IPS-15b (cell line): ENCODE measurements at regions not wholly inside any gene's neighbourhood (a gene's known extent, or its start where the extent isn't known, plus 50 kb on each side); places are given as distances from the start of the nearest gene placed in this dataset.

Experiments
- H3K27me3 ChIP-seq: one replicate; pipeline ENCODE4 v1.6.1; 2013; ENCODE audit warnings: low read length; ENCODE audit not compliant: control insufficient read depth, insufficient read depth
- H3K36me3 ChIP-seq: one replicate; pipeline ENCODE4 v1.6.1; 2013; ENCODE audit warnings: low read length; ENCODE audit not compliant: control insufficient read depth, insufficient read depth
- H3K4me1 ChIP-seq: one replicate; pipeline ENCODE4 v1.6.1; 2013; ENCODE audit warnings: mild to moderate bottlenecking, low read length; ENCODE audit not compliant: control insufficient read depth, insufficient read depth
- H3K4me3 ChIP-seq: one replicate; pipeline ENCODE4 v1.5.1; 2013; ENCODE audit warnings: low read depth, low read length
- H3K9ac ChIP-seq: one replicate; pipeline ENCODE4 v1.6.1; 2013; ENCODE audit warnings: low read depth, mild to moderate bottlenecking, low read length
- H3K9me3 ChIP-seq: one replicate; pipeline ENCODE4 v1.6.1; 2013; ENCODE audit warnings: mild to moderate bottlenecking, low read length; ENCODE audit not compliant: control insufficient read depth, insufficient read depth

DNA sequence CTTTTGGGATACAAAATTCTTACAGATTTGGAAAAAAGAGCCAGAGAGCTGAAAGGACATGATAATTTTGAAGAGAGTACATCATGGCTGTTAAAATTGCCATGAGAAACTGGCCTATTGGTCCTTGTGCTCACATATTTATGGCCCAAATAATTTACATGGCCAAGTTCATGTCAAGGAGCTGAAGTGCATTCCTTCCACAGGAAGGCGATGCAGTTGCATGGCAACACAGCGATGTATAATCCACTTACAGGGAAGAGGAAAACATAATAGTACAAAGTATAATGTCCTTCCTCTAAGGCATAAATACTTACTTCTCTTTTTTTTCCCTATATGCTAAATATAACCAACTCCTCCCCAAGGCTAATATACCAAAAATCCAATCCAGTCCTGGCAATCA, 914.5 kb upstream of the AGA start:
- Histone ChIP-seq H3K4me3 (no peak overlapping the region), H3K27me3 (no peaks in the 10 kb centered on the region), H3K9me3 (no peaks in the 10 kb centered on the region), H3K4me1 (no peaks in the 10 kb centered on the region), H3K9ac (no peak overlapping the region), H3K36me3 (no peaks in the 10 kb centered on the region)

DNA sequence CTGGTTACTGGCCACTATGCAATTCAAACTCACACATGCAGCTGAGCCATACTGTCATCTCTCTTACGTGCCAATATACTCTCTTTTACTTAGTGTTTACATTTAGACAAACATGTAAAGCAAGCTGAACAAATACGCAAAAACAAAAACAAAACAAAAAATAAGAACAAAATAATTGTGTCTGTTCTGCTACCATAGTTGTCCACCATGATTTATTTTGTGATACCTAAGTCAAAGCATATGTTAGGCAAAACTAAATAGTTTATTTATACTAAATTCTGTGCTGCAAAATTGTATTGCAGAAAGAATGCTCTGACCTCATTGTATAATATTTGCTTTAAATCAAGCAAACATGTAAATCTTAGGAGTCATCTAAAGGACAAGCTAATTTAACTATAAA, 943.2 kb upstream of the AGA start:
- Histone ChIP-seq H3K4me3 (no peak overlapping the region), H3K27me3 (no peaks in the 10 kb centered on the region), H3K36me3 (no peaks in the 10 kb centered on the region), H3K4me1 (no peaks in the 10 kb centered on the region), H3K9me3 (no peaks in the 10 kb centered on the region), H3K9ac (no peak overlapping the region)

DNA sequence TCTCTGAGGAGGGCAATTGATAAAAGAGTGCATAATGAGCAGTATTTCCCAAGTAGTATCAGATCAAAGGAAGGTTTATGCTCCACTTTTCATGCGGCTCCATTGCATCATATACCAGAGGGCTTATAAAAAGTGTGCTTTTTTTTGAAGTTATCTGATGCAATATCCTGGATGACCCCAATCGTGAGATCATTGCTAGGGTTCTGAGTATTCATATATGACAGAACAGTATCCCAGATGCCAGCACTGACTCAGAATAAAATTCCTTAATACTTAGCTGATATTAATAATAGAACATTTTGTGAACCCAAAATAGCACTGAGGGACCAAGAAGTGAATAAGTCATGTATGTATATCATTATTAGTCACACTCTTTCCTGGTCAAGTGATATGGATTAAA, 945.5 kb upstream of the AGA start:
- H3K4me1 ChIP-seq = no peaks in the 10 kb centered on the region
- H3K27me3 ChIP-seq = no peaks in the 10 kb centered on the region
- no peak overlapping the region for H3K9ac ChIP-seq
- no peaks in the 10 kb centered on the region for H3K9me3 ChIP-seq
- H3K36me3 ChIP-seq = no peaks in the 10 kb centered on the region
- H3K4me3 ChIP-seq = no peak overlapping the region

DNA sequence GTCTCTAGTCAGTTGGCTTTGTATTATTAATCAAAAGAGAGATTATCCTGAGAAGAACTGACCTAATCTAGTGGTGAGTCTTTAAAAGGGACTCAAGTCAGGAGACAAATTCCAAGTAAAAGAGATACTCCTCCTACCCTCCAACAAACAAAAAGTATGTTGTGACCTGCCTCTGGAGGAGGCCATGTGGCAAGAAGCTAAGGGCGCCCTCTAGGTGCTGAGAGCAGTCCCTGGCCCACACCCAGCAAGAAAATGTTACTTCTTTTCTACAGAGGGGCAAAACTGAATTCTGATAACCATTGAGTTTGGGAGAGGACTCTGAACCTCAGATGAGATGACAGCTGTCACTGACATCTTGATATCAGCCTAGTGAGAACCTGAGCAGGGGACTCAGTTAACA, 953.6 kb upstream of the AGA start:
- Histone ChIP-seq H3K27me3 (no peaks in the 10 kb centered on the region), H3K4me3 (no peak overlapping the region), H3K9me3 (no peaks in the 10 kb centered on the region), H3K9ac (no peak overlapping the region), H3K36me3 (no peaks in the 10 kb centered on the region), H3K4me1 (no peaks in the 10 kb centered on the region)

DNA sequence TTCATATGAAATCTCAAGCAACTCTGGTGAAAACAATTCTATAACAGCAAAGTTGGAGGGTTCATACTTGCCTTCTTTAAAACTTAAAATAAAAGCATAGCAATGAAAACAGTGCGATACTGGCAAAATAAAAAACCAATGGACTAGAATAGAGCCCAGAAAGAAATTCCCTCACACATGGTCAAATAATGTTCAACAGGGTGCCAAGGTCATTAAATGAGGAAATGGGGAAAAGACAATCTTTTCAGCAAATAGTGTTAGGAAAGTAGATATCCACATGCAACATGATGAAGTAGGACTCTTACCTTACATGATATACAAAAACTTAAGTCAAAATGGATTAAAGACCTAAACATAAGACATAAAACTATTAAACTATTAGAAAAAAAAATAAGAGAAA, 970.2 kb upstream of the AGA start:
- Histone ChIP-seq H3K4me3 (no peak overlapping the region), H3K9me3 (no peaks in the 10 kb centered on the region), H3K9ac (no peak overlapping the region), H3K36me3 (no peaks in the 10 kb centered on the region), H3K4me1 (peaks cover 10% of the 10 kb centered on the region), H3K27me3 (no peaks in the 10 kb centered on the region)

DNA sequence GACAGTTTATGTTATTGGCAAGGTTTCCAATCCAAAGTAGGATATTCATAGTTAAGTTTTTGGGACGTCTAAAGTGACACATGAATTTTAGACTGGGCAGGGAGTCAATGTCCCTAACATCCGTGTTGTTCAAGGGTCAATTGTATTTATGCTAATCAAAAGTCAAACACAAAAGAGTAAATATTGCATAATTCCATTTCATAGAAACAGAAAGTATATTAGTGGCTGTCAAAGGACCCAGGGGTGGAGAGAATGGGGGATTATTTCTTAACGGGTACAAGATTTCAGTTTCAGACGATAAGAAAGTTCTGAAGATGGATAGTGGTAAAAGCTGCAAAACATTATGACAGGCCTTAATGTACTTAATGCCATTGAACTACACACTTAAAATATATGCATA, 971.8 kb upstream of the AGA start:
- no peaks in the 10 kb centered on the region for H3K9me3 ChIP-seq
- no peaks in the 10 kb centered on the region for H3K27me3 ChIP-seq
- peaks cover 10% of the 10 kb centered on the region for H3K4me1 ChIP-seq
- no peaks in the 10 kb centered on the region for H3K36me3 ChIP-seq
- H3K4me3 ChIP-seq = no peak overlapping the region
- no peak overlapping the region for H3K9ac ChIP-seq

DNA sequence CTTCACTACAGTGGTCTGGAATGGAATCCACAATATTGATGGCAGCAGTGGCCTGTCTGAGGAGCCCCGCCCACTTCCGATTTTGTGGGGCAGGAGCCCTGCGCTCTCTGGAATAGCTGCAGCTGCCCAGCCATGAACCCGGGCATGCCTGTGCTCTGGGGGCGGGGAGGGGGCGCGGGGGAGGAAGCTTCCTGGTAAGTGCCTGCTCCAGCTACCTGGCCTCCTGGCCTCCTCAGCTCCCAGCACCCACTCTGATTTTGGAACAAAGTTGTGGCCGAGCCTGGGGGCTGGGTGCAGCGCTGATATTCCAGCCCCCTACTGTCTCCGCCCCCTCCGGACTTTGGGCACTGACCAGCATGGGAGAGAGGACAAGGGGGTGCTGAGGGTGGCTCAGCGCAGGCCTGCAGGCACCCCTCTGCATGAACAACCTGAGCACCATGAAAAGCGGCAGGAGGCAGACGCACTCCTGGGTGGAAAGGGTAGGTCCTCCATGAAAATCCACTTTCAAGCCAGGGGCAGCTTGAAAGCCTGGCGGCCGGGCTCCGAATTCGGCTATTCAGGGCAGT, 972.7 kb upstream of the AGA start:
- Histone ChIP-seq H3K4me3 (no peak overlapping the region), H3K9ac (no peak overlapping the region), H3K36me3 (no peaks in the 10 kb centered on the region), H3K27me3 (no peaks in the 10 kb centered on the region), H3K9me3 (no peaks in the 10 kb centered on the region), H3K4me1 (peaks cover 10% of the 10 kb centered on the region)

DNA sequence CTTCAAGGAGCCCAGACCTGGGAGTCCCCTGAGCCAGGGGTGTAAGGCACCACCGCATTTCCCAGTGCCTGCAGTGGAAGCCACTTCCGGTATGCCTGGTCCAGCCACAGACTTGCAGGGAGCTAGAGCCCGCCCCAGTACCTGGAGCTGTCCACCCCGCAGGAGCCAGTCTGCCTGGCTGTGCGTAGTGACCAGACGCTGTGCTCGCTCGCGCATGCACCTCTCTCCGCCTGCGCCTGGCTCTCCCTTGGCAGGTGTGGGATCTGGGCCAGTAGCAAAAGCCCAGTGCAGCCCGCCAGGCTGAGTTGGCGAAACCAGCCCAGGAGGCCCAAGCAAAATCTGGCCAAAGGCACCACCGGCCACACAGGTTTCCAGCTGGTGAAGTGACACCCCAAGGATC, 973.7 kb upstream of the AGA start:
- H3K4me1 ChIP-seq = peaks cover 10% of the 10 kb centered on the region
- H3K9ac ChIP-seq = no peak overlapping the region
- no peaks in the 10 kb centered on the region for H3K9me3 ChIP-seq
- no peak overlapping the region for H3K4me3 ChIP-seq
- no peaks in the 10 kb centered on the region for H3K36me3 ChIP-seq
- no peaks in the 10 kb centered on the region for H3K27me3 ChIP-seq

DNA sequence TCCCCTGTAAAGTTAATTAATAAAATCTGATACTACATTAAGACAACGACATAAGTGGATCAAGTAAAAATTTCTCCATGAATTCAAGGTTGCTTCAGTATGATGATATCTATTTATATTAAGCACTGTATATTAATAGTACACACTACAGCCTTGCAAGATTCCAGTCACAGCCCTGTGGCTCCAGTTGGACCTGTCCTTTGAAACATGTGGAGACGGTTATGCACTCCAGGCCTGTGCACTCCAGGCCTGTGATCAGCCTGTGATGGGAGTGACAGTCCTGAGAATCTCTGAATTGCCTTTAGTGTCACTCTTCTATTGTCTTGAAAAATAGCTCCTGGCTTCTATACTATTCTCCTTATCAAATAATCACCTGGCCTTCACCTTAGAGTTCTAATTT, 981.1 kb upstream of the AGA start:
- no peaks in the 10 kb centered on the region for H3K9me3 ChIP-seq
- H3K9ac ChIP-seq = no peak overlapping the region
- no peaks in the 10 kb centered on the region for H3K27me3 ChIP-seq
- no peak overlapping the region for H3K4me3 ChIP-seq
- no peaks in the 10 kb centered on the region for H3K36me3 ChIP-seq
- H3K4me1 ChIP-seq = no peaks in the 10 kb centered on the region

DNA sequence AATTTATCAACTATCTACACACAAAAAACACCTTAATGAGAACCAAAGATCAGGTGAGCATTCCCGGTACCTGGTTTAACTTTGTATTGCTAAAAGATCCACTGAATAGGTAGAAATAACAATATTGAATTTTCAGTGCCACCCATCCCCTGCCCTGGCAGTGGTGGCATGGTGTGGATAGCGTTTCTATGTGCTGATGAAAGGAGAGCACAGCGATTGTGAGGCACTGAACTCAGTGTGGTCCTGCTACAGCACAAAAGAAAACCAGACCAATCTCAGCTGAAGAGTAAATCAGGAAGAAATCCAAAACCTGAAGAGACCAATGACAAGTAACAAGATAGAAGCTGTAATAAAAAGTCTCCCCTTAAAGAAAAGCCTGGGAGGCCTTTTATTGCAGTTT, 984.6 kb upstream of the AGA start:
- Histone ChIP-seq H3K4me3 (no peak overlapping the region), H3K9me3 (no peaks in the 10 kb centered on the region), H3K36me3 (no peaks in the 10 kb centered on the region), H3K27me3 (no peaks in the 10 kb centered on the region), H3K4me1 (no peaks in the 10 kb centered on the region), H3K9ac (no peak overlapping the region)

DNA sequence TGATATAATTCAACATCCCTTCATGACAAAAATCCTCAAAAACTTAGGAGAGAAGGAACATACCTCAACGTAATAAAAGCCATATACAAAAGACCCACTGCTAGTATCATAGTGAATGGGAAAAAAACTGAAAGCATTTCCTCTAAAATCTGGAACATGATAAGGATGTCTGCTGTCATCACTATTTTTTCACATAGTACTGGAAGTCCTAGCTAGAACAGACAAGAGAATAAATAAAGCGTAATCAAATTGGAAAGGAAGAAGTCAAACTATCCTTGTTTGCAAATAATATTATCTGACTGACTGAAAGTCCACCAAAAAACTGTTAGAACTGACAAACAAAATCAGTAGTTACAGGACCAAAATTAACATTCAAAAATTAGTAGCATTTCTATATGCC, 985.4 kb upstream of the AGA start:
- no peak overlapping the region for H3K9ac ChIP-seq
- H3K36me3 ChIP-seq = no peaks in the 10 kb centered on the region
- H3K9me3 ChIP-seq = no peaks in the 10 kb centered on the region
- H3K27me3 ChIP-seq = no peaks in the 10 kb centered on the region
- no peaks in the 10 kb centered on the region for H3K4me1 ChIP-seq
- no peak overlapping the region for H3K4me3 ChIP-seq

DNA sequence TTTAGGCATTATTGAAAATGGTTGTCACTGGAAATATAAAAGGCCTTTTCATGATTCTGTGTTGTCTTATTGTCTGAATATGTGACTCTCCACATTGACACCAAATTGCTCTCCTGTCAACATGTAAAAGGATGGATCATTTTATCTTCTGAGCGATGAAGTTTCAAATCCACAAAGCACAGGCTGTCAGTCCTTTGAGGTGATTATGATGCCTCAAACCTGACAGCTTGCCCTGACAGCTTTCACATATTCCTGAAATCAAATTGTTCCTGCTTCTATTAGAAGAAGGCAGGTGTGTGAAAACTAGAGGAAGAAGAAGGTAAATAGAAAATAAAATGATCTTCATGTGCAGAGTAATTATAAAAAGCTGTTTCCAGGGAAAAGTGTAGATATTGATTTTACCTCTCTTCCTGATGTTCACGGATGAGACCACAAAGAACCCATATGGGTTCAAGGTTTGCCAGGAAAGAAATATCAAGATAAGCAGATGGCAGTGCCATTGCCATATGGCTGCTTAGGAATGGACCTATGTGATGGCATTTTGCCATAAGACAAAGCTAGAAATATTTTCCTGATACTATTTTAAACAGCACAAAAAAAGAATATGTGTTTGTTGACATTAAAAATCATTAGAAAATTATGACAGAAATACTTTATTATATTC, 1006.3 kb upstream of the AGA start:
- Histone ChIP-seq H3K27me3 (no peaks in the 10 kb centered on the region), H3K9me3 (no peaks in the 10 kb centered on the region), H3K9ac (no peak overlapping the region), H3K4me1 (no peaks in the 10 kb centered on the region), H3K36me3 (no peaks in the 10 kb centered on the region), H3K4me3 (no peak overlapping the region)
